22Rv1 (cell line): ENCODE measurements at regions not wholly inside any gene's neighbourhood (a gene's known extent, or its start where the extent isn't known, plus 50 kb on each side); places are given as distances from the start of the nearest gene placed in this dataset.

ENCODE experiments used
- H3K27ac ChIP-seq: fragments of 450-650 bp; 2 replicates; pipeline ENCODE4 v1.5.1; 2017
- ZFX ChIP-seq: fragments of 450-650 bp; IDR thresholded peaks from 2 replicates; pipeline ENCODE4 v1.6.1; 2017; ENCODE audit warnings: antibody characterized with exemption, borderline replicate concordance
- TF ChIP-seq, protein P1 (sequence below): fragments of 450-650 bp; IDR thresholded peaks from 2 replicates; pipeline ENCODE4 v1.5.1; 2017; ENCODE audit warnings: mild to moderate bottlenecking

- TF ChIP-seq, protein P1, sequence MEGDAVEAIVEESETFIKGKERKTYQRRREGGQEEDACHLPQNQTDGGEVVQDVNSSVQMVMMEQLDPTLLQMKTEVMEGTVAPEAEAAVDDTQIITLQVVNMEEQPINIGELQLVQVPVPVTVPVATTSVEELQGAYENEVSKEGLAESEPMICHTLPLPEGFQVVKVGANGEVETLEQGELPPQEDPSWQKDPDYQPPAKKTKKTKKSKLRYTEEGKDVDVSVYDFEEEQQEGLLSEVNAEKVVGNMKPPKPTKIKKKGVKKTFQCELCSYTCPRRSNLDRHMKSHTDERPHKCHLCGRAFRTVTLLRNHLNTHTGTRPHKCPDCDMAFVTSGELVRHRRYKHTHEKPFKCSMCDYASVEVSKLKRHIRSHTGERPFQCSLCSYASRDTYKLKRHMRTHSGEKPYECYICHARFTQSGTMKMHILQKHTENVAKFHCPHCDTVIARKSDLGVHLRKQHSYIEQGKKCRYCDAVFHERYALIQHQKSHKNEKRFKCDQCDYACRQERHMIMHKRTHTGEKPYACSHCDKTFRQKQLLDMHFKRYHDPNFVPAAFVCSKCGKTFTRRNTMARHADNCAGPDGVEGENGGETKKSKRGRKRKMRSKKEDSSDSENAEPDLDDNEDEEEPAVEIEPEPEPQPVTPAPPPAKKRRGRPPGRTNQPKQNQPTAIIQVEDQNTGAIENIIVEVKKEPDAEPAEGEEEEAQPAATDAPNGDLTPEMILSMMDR, result no peak
- TF ChIP-seq ZFX, result no peak
- H3K27ac ChIP-seq, result no peak overlapping the region
Measured at GRCh38 chr2:188187726-188188125, 103.9 kb upstream of the GULP1 start.

- no peak for TF ChIP-seq ZFX
- TF ChIP-seq, protein P1, result no peak
- H3K27ac ChIP-seq, result no peak overlapping the region
Measured at GRCh38 chr2:188189356-188189755, 102.3 kb upstream of the GULP1 start.

DNA sequence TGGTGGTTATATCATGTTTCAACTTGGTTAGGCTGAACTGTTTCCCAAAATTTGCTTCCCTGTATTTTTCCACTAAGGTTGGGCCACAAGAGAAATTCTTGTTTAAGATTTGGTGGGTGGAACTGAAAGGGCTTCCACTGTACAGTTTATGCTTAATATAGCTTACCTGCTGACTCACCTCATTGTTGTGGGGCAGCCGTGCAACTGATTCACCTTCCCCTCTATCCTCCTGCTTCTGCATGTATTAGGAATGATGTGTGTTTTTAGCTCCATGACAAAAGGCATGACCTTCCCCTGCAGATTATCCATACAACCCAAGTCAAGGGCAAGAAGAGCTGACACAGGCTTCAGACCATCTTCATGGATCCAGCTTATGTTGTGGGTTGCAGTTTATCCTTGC, 98.4 kb upstream of the GULP1 start:
- no peak overlapping the region for H3K27ac ChIP-seq
- TF ChIP-seq, protein P1, result no peak

DNA sequence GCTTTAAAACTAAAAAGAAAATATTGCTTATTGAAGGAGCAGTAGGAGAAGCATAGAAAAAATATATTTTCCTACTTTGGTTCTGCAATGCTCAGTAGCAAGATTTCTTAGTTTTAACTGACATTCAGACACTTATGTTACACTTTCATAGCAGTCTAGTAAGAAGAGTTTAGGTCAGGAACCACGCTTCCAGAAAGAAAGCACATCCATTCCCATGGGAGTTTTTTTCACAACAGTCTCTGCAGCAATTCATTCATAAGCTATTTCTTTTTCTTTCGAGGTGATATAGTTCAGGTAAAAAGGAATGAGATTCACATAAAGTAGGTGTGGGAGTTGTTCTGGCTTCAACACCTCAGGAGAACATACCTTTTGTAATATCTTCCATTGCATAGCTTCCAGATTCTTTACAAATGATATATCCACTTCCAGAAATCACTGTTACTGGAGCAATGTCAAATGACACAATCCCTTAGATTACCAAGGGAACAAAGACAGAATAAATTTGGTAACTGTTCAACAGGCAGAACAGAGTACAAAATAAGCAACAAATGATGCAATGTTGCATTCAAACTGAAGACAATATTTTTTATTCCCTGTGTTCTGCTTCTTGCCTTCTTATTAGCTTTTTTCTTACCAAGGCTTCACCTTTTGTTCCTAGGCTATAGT, 95.2 kb upstream of the GULP1 start:
- TF ChIP-seq ZFX, result no peak
- TF ChIP-seq, protein P1, result no peak
- H3K27ac ChIP-seq, result no peak overlapping the region

GRCh38 chr2:188199716-188200128, 92.0 kb upstream of the GULP1 start:
- H3K27ac ChIP-seq, result no peak overlapping the region
- TF ChIP-seq ZFX, result no peak
- TF ChIP-seq, protein P1, result no peak

DNA sequence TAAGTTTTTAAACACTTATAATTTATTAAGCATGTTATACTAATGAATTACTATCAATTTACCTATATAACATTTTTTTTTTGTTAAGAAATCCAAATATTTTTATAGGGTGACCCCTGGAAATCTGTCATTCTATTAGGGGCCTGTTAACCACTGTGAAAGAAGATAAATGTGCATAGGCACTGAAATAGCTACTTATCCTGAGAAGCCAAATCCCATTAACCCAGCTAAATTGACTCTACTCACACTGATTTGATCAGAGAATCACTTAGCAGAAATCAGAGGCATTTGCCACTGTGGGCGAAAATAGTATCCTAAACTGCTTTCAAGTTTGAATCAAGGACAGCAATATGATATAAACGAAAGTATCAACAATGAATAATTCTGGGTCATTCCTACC, 90.0 kb upstream of the GULP1 start:
- no peak overlapping the region for H3K27ac ChIP-seq
- TF ChIP-seq, protein P1, result no peak
- no peak for TF ChIP-seq ZFX

DNA sequence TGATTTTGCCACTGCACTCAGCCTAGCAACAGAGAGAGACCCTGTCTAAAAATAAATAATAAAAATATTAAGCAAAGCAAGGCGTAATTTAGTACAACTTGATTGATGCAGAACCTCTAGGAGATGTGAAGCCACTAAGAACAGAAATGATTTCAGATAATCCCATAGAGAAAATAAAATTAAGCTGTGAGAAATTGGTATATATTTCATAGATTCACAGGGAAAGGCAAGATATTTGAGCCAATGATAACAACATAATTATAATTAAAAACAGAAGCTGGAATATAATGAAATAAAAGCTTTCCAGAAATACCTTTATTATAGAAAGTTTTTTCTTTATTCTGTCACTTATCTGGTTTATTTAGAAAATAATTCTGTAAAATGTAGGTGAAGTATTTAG, 88.9 kb upstream of the GULP1 start:
- TF ChIP-seq ZFX, result no peak
- TF ChIP-seq, protein P1, result no peak
- H3K27ac ChIP-seq, result no peak overlapping the region
